ENCODE measurements at regions not wholly inside any gene's neighbourhood (a gene's known extent, or its start where the extent isn't known, plus 50 kb on each side); places are given as distances from the start of the nearest gene placed in this dataset.
"Not testable (repeated sequence)": the region's sequence is repeated elsewhere in the genome, so short reads cannot be mapped to it uniquely, and the experiment has no call there.

GRCh38 chr11:67799808-67800207, 125.4 kb upstream of the ALDH3B2 start:
- TF ChIP-seq EZH2phosphoT487 (IDR thresholded peaks at IDR 0.05; ENCODE audit: borderline replicate concordance, low read length) = not testable (repeated sequence)
- TF ChIP-seq CTCF (IDR thresholded peaks at IDR 0.05; ENCODE audit: low read depth, low read length, poor library complexity, severe bottlenecking) = peak; percentile 59
